HCT116 (cell line): ENCODE measurements at regions not wholly inside any gene's neighbourhood (a gene's known extent, or its start where the extent isn't known, plus 50 kb on each side); places are given as distances from the start of the nearest gene placed in this dataset.

Source experiments
- ATAC-seq: fragments of 200-7000 bp; cut with Tn5 transposase; 2 replicates; pipeline ENCODE4 v1.9.1; 2020; ENCODE audit warnings: mild to moderate bottlenecking, moderate library complexity
- BruUV-seq: library from RNA; stranded (reverse); fragments of 400-500 nt; replicated peaks from 2 replicates; lab custom pipeline; 2021; lab: Mats Ljungman, UMichigan
- CTCF ChIA-PET: fragments of 300-600 bp; sonication (Branson Sonifier 250); formaldehyde crosslinking; loops from one replicate; lab custom pipeline; 2021; ENCODE audit warnings: antibody characterized with exemption; lab: Charles Lee
- POLR2A ChIA-PET: fragments of 300-600, 350-600 bp; sonication (Branson Sonifier 250); formaldehyde crosslinking; loops from one replicate; lab custom pipeline; 2021; ENCODE audit warnings: antibody characterized with exemption; lab: Charles Lee
- RAD21 ChIA-PET, 2 experiments: fragments of 300-600 bp; sonication (Branson Sonifier 250); formaldehyde crosslinking; loops; one replicate each; lab custom pipeline; 2023; ENCODE audit warnings: low total read pairs in 2 of 2; ENCODE audit not compliant: uncharacterized antibody in 2 of 2, unreplicated experiment in 2 of 2, low non-redundant PET in 1 of 2; lab: Charles Lee
- DNase-seq: peaks from one replicate; pipeline ENCODE4 v3.0.0-alpha.2; 2010; ENCODE audit warnings: low read depth, low spot score
- H2AFZ ChIP-seq: fragments of 200-600 bp; shearing (Covaris generic), sonication (generic); 2 replicates; pipeline ENCODE4 v1.6.1; 2017; ENCODE audit warnings: low read depth, mixed run types, mixed read lengths, antibody characterized with exemption, low read length; ENCODE audit not compliant: poor library complexity, severe bottlenecking
- H3K27ac ChIP-seq: 2 replicates; pipeline ENCODE4 v1.5.1; 2012; ENCODE audit warnings: low read depth, low read length
- H3K27me3 ChIP-seq: fragments of 200-600 bp; sonication (generic); 2 replicates; pipeline ENCODE4 v1.6.1; 2016; ENCODE audit warnings: mixed run types, low read length, mixed read lengths; ENCODE audit not compliant: insufficient read depth
- H3K36me3 ChIP-seq, 2 experiments: fragments of 200-500 bp in 1 of 2; fragments of 200-600 bp in 1 of 2; sonication (Bioruptor generic) in 1 of 2; sonication (generic) in 1 of 2; 2 replicates each; pipeline versions ENCODE4 v1.5.1 to v1.6.1; 2014 to 2016; ENCODE audit warnings: low read length in 2 of 2, inconsistent platforms in 1 of 2, mixed read lengths in 1 of 2, mixed run types in 1 of 2; ENCODE audit not compliant: insufficient read depth in 2 of 2, control insufficient read depth in 1 of 2
- H3K4me1 ChIP-seq, 2 experiments: fragments of 200-600 bp in 1 of 2; sonication (generic) in 1 of 2; 2 replicates each; pipeline versions ENCODE4 v1.5.1 to v1.6.1; 2012 to 2017; ENCODE audit warnings: low read length in 2 of 2, inconsistent platforms in 1 of 2, mild to moderate bottlenecking in 1 of 2, mixed read lengths in 1 of 2, mixed run types in 1 of 2, moderate library complexity in 1 of 2; ENCODE audit not compliant: insufficient read depth in 2 of 2, control insufficient read depth in 1 of 2
- H3K4me2 ChIP-seq: fragments of 200-600 bp; sonication (generic); 2 replicates; pipeline ENCODE4 v1.6.1; 2017; ENCODE audit warnings: mixed run types, low read length, mixed read lengths
- H3K4me3 ChIP-seq, 2 experiments: fragments of 200-600 bp in 1 of 2; sonication (generic) in 1 of 2; replicated peaks in 1 of 2; 2 replicates each; pipeline ENCODE4 v1.5.1; 2011 to 2016; ENCODE audit warnings: low read length in 2 of 2, control low read depth in 1 of 2, low read depth in 1 of 2, mild to moderate bottlenecking in 1 of 2, mixed read lengths in 1 of 2, mixed run types in 1 of 2
- H3K79me2 ChIP-seq: fragments of 200-600 bp; sonication (generic); 2 replicates; pipeline ENCODE4 v1.6.1; 2017; ENCODE audit warnings: mild to moderate bottlenecking, mixed run types, low read length, moderate library complexity, mixed read lengths; ENCODE audit not compliant: insufficient read depth
- H3K9ac ChIP-seq: fragments of 200-600 bp; sonication (generic); 2 replicates; pipeline ENCODE4 v1.6.1; 2016; ENCODE audit warnings: low read length, mixed read lengths
- H3K9me2 ChIP-seq: fragments of 200-600 bp; sonication (generic), shearing (Covaris generic); 2 replicates; pipeline ENCODE4 v1.6.1; 2017; ENCODE audit warnings: mixed run types, mild to moderate bottlenecking, moderate library complexity; ENCODE audit not compliant: insufficient read depth
- H3K9me3 ChIP-seq, 2 experiments: fragments of 200-500 bp in 1 of 2; fragments of 200-600 bp in 1 of 2; sonication (Bioruptor generic) in 1 of 2; sonication (generic) in 1 of 2; 2 replicates each; pipeline ENCODE4 v1.6.1; 2014 to 2017; ENCODE audit warnings: low read length in 2 of 2, mixed read lengths in 2 of 2, inconsistent platforms in 1 of 2, low read depth in 1 of 2, mild to moderate bottlenecking in 1 of 2, mixed run types in 1 of 2, moderate library complexity in 1 of 2; ENCODE audit not compliant: control insufficient read depth in 1 of 2, insufficient read depth in 1 of 2
- H4K20me1 ChIP-seq: fragments of 200-600 bp; sonication (generic), shearing (Covaris generic); 2 replicates; pipeline ENCODE4 v1.6.1; 2017; ENCODE audit warnings: mixed run types, mild to moderate bottlenecking, moderate library complexity; ENCODE audit not compliant: insufficient read depth
- EGR1 ChIP-seq: IDR thresholded peaks from 2 replicates; pipeline ENCODE4 v1.6.1; 2012; ENCODE audit warnings: low read depth
- ELF1 ChIP-seq: IDR thresholded peaks from 2 replicates; pipeline ENCODE4 v1.6.1; 2012; ENCODE audit warnings: low read depth, borderline replicate concordance
- FOSL1 ChIP-seq: IDR thresholded peaks from 2 replicates; pipeline ENCODE4 v1.6.1; 2012; ENCODE audit warnings: low read depth
- JUND ChIP-seq: IDR thresholded peaks from 2 replicates; pipeline ENCODE4 v1.6.1; 2012
- POLR2A ChIP-seq: IDR thresholded peaks from 2 replicates; pipeline ENCODE4 v1.7.0; 2011; ENCODE audit warnings: borderline replicate concordance; ENCODE audit not compliant: insufficient read depth, insufficient read length; ENCODE audit errors: extremely low read depth
- SP1 ChIP-seq: IDR thresholded peaks from 2 replicates; pipeline ENCODE4 v1.6.1; 2012; ENCODE audit warnings: low read depth
- TCF7L2 ChIP-seq: IDR thresholded peaks from 2 replicates; pipeline ENCODE4 v1.7.0; 2011; ENCODE audit warnings: borderline replicate concordance, inconsistent platforms; ENCODE audit not compliant: insufficient read depth, insufficient read length; ENCODE audit errors: extremely low read depth
- intact Hi-C: fragments of 100-400 bp; cut with micrococcal nuclease; formaldehyde crosslinking; loops from 2 replicates; pipeline ENCODE4 v1.10.0; 2022
- TF ChIP-seq, protein P1 (sequence below): IDR thresholded peaks from 2 replicates; pipeline ENCODE4 v1.6.1; 2011; ENCODE audit warnings: mild to moderate bottlenecking, low read length, moderate library complexity; ENCODE audit not compliant: insufficient replicate concordance; ENCODE audit errors: extremely low read depth

DNA sequence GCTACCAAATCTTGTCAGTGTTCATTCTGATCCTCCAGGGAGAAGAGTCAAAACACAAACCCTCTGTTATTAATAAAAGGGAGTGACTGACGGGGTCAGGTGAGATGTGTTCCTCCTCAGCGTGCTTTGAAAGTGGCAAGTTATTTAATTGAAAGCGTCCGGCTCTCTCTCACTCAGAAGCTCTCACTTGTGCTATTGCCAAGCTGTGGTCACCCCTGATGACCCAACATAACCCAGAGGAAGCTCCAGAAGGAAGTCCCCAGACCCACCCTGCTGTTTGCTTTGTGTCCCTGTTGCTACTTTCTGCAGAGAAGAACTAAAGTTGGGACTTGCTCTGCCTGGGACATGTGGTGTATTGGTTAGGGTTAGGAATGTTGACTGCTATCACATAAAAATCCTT lies 235.6 kb downstream of the EDEM1 start:
- Histone ChIP-seq H4K20me1 (no peaks in the 10 kb centered on the region), H3K36me3 (no peaks in the 10 kb centered on the region), H3K4me2 (no peak overlapping the region), H2AFZ (no peak overlapping the region), H3K4me3 (no peak overlapping the region), H3K79me2 (no peaks in the 10 kb centered on the region), H3K27me3 (no peaks in the 10 kb centered on the region), H3K27ac (no peak overlapping the region), H3K9me3 (no peaks in the 10 kb centered on the region), H3K9me2 (no peaks in the 10 kb centered on the region), H3K4me1 (peaks cover 0 to 4% of the 10 kb centered on the region in 2 experiments; a peak in 1 of 4 replicates), H3K9ac (no peak overlapping the region)
- intact Hi-C loops = loop anchor here (10.0 kb wide), 1 partner anchor 1372 kb away; no protein-coding TSS in a partner anchor
- BruUV-seq = no TSS peak
- ATAC-seq (no peak), DNase-seq (no peak)
- ChIA-PET RAD21 (no interaction called here), CTCF (no interaction called here), POLR2A (no interaction called here)
- TF ChIP-seq SP1 (no peak), ELF1 (no peak), TCF7L2 (no peak), FOSL1 (no peak), EGR1 (no peak)

DNA sequence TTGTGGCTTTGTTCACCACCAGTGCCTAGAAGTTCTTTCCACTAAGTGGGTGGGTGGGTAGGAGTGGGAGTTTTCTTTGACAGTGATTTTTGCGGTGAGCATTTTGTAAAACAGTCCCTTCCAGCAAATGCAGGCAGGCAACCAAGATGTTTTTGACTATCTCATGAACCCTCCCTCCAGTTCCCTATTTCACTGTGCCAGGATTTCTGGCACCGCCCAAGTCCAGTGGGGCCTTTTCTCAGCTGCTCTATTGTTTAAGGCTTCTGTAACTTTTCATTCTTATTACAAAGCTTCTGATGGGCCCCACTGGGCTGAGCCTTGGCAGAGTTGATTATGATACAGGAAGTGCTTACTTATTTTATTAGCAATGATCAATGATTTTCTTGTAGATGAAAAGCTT lies 236.0 kb downstream of the EDEM1 start:
- RAD21 ChIA-PET = no interaction called here
- DNase-seq (no peak), ATAC-seq (no peak)
- no peak overlapping the region for H3K4me2 ChIP-seq
- H3K27ac ChIP-seq = no peak overlapping the region
- POLR2A ChIA-PET = no interaction called here
- no peaks in the 10 kb centered on the region for H3K27me3 ChIP-seq
- no peak overlapping the region for H2AFZ ChIP-seq
- H3K4me1 ChIP-seq = peaks cover 0 to 4% of the 10 kb centered on the region in 2 experiments; a peak in 1 of 4 replicates
- no TSS peak for BruUV-seq
- no peaks in the 10 kb centered on the region for H3K9me3 ChIP-seq
- CTCF ChIA-PET = no interaction called here
- TF ChIP-seq POLR2A = no peak
- no peak for TF ChIP-seq JUND
- TF ChIP-seq, protein P1, sequence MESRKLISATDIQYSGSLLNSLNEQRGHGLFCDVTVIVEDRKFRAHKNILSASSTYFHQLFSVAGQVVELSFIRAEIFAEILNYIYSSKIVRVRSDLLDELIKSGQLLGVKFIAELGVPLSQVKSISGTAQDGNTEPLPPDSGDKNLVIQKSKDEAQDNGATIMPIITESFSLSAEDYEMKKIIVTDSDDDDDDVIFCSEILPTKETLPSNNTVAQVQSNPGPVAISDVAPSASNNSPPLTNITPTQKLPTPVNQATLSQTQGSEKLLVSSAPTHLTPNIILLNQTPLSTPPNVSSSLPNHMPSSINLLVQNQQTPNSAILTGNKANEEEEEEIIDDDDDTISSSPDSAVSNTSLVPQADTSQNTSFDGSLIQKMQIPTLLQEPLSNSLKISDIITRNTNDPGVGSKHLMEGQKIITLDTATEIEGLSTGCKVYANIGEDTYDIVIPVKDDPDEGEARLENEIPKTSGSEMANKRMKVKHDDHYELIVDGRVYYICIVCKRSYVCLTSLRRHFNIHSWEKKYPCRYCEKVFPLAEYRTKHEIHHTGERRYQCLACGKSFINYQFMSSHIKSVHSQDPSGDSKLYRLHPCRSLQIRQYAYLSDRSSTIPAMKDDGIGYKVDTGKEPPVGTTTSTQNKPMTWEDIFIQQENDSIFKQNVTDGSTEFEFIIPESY = no peak
- no peak overlapping the region for H3K9ac ChIP-seq
- H3K36me3 ChIP-seq = no peaks in the 10 kb centered on the region
- no peaks in the 10 kb centered on the region for H3K9me2 ChIP-seq
- no peaks in the 10 kb centered on the region for H3K79me2 ChIP-seq
- no peak overlapping the region for H3K4me3 ChIP-seq
- no peaks in the 10 kb centered on the region for H4K20me1 ChIP-seq
- intact Hi-C loops = loop anchor here (10.0 kb wide), 1 partner anchor 1371 kb away; no protein-coding TSS in a partner anchor
